PC-9 (cell line): ENCODE measurements at regions not wholly inside any gene's neighbourhood (a gene's known extent, or its start where the extent isn't known, plus 50 kb on each side); places are given as distances from the start of the nearest gene placed in this dataset.
A peak's percentile ranks its signal among the peaks of the same experiment; 100 is the strongest.

Experiments used
- BruUV-seq: library from RNA; stranded (reverse); fragments of 400-500 nt; replicated peaks from 2 replicates; lab custom pipeline; 2021; lab: Mats Ljungman, UMichigan
- CTCF ChIA-PET: fragments of 300-600 bp; sonication (Branson Sonifier 250); formaldehyde crosslinking; loops from one replicate; lab custom pipeline; 2022; ENCODE audit warnings: antibody characterized with exemption; lab: Charles Lee
- POLR2A ChIA-PET: fragments of 300-600 bp; sonication (Branson Sonifier 250); formaldehyde crosslinking; loops from one replicate; lab custom pipeline; 2022; ENCODE audit warnings: antibody characterized with exemption; ENCODE audit not compliant: unreplicated experiment; lab: Charles Lee
- DNase-seq, 2 experiments: peaks; one replicate each; pipeline versions ENCODE4 v3.0.0 to v3.0.0-alpha.2; 2015 to 2022; ENCODE audit warnings: mixed read lengths in 1 of 2
- H2AFZ ChIP-seq: fragments of 200-600 bp; sonication (generic); 2 replicates; pipeline ENCODE4 v1.8.1; 2017; ENCODE audit warnings: antibody characterized with exemption
- H3F3A ChIP-seq: fragments of 200-600 bp; sonication (generic); 2 replicates; pipeline ENCODE4 v1.8.1; 2017; ENCODE audit warnings: antibody characterized with exemption, mild to moderate bottlenecking, low read depth; ENCODE audit not compliant: insufficient read depth
- H3K27ac ChIP-seq: fragments of 200-600 bp; sonication (generic); 2 replicates; pipeline ENCODE4 v1.6.1; 2016; ENCODE audit warnings: mixed run types
- H3K27me3 ChIP-seq: fragments of 200-600 bp; sonication (generic); 2 replicates; pipeline ENCODE4 v1.6.1; 2016; ENCODE audit warnings: low read depth, mixed run types; ENCODE audit not compliant: insufficient read depth
- H3K36me3 ChIP-seq: fragments of 200-600 bp; sonication (generic); 2 replicates; pipeline ENCODE4 v1.6.1; 2016; ENCODE audit warnings: low read depth, mixed run types
- H3K4me1 ChIP-seq: fragments of 200-600 bp; sonication (generic); replicated peaks from 2 replicates; pipeline ENCODE4 v1.6.1; 2016; ENCODE audit warnings: mixed run types; ENCODE audit not compliant: insufficient read depth
- H3K4me2 ChIP-seq: fragments of 200-600 bp; sonication (generic); 2 replicates; pipeline ENCODE4 v1.6.1; 2017; ENCODE audit warnings: mixed run types
- H3K4me3 ChIP-seq: fragments of 200-600 bp; sonication (generic); 2 replicates; pipeline ENCODE4 v1.6.1; 2016; ENCODE audit warnings: mixed run types
- H3K79me2 ChIP-seq: fragments of 200-600 bp; sonication (generic); 2 replicates; pipeline ENCODE4 v1.6.1; 2017; ENCODE audit warnings: low read depth, mixed run types
- H3K9me2 ChIP-seq: fragments of 200-600 bp; sonication (generic); 2 replicates; pipeline ENCODE4 v1.8.1; 2017; ENCODE audit warnings: mild to moderate bottlenecking; ENCODE audit not compliant: insufficient read depth
- H3K9me3 ChIP-seq: fragments of 200-600 bp; sonication (generic); 2 replicates; pipeline ENCODE4 v1.8.1; 2016; ENCODE audit warnings: low read depth; ENCODE audit not compliant: insufficient read depth
- H4K20me1 ChIP-seq: fragments of 200-600 bp; sonication (generic); 2 replicates; pipeline ENCODE4 v1.8.1; 2017; ENCODE audit not compliant: insufficient read depth
- EZH2 ChIP-seq: fragments of 200-600 bp; sonication (generic); IDR thresholded peaks from 2 replicates; pipeline ENCODE4 v1.8.0; 2017; ENCODE audit warnings: antibody characterized with exemption, low read depth
- intact Hi-C: fragments of 100-400 bp; cut with micrococcal nuclease; formaldehyde crosslinking; loops from one replicate; pipeline ENCODE4 v1.10.0; 2022; ENCODE audit not compliant: unreplicated experiment
- TF ChIP-seq, protein P1 (sequence below): fragments of 200-600 bp; sonication (generic); conservative IDR thresholded peaks from 2 replicates; pipeline ENCODE4 v1.6.1; 2017; ENCODE audit warnings: mixed run types, antibody characterized with exemption, mild to moderate bottlenecking, moderate library complexity

DNA sequence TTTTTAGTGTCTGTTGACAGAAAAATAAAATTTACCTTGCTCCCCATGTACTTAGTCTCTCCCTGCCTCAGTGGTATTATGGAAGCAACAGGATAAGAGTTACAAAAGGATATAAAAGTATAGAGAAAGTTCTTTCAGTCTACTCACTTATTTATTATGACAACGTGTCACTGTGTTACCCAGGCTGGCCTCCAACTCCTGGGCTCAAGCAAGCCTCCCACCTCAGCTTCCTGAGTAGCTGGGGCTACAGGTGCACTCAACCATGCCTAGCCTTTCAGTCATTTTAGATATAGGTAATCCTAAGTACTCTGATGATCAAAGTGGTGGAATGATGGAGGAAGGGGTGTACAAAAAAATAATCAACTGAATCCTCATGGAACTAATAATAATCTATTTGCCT is 215.2 kb upstream of the MKLN1 start:
- BruUV-seq: no TSS peak
- intact Hi-C loops: no loop called here
- peak overlapping the region; percentile 90; the same call in 1 of the 2 replicates for H3K27ac ChIP-seq

DNA sequence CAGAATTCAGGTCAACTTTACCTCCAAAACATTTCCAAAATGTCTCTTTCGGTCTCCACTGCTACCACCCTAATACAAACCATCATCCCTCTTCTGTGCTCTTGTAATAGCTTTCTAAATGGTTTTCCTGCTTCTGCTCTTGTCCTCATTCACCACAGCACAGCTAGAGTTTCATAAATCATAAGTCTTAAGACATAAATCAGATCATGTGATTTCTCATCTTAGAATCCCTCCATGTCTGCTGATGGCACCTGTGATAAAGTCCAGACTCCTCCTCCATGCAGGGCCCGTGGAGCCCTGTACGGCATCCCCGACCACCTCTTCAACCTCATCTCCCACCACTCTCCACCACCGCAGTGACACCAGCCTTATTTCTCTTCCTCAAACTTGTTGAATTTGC is 212.3 kb upstream of the MKLN1 start:
- H3K36me3 ChIP-seq: peaks cover 17% of the 10 kb centered on the region; the same call in 1 of the 2 replicates
- TF ChIP-seq, protein P1, sequence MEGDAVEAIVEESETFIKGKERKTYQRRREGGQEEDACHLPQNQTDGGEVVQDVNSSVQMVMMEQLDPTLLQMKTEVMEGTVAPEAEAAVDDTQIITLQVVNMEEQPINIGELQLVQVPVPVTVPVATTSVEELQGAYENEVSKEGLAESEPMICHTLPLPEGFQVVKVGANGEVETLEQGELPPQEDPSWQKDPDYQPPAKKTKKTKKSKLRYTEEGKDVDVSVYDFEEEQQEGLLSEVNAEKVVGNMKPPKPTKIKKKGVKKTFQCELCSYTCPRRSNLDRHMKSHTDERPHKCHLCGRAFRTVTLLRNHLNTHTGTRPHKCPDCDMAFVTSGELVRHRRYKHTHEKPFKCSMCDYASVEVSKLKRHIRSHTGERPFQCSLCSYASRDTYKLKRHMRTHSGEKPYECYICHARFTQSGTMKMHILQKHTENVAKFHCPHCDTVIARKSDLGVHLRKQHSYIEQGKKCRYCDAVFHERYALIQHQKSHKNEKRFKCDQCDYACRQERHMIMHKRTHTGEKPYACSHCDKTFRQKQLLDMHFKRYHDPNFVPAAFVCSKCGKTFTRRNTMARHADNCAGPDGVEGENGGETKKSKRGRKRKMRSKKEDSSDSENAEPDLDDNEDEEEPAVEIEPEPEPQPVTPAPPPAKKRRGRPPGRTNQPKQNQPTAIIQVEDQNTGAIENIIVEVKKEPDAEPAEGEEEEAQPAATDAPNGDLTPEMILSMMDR: no peak
- no peak for TF ChIP-seq EZH2
- H3K27me3 ChIP-seq: no peaks in the 10 kb centered on the region
- no peak overlapping the region for H3K27ac ChIP-seq
- BruUV-seq: no TSS peak
- peaks cover 24% of the 10 kb centered on the region for H3K9me3 ChIP-seq
- H3K4me1 ChIP-seq: peaks cover 14% of the 10 kb centered on the region
- peaks cover 22% of the 10 kb centered on the region for H3F3A ChIP-seq
- no peaks in the 10 kb centered on the region for H3K9me2 ChIP-seq
- H2AFZ ChIP-seq: no peak overlapping the region
- peaks cover 31% of the 10 kb centered on the region for H3K79me2 ChIP-seq
- intact Hi-C loops: no loop called here
- no peaks in the 10 kb centered on the region for H4K20me1 ChIP-seq
- H3K4me2 ChIP-seq: no peak overlapping the region
- CTCF ChIA-PET: interaction anchor here (0.7 kb wide), 1 partner anchor 257 kb away, joined by 3 read pairs; no protein-coding TSS in a partner anchor
- no peak overlapping the region for H3K4me3 ChIP-seq
- POLR2A ChIA-PET: no interaction called here
- no peak for DNase-seq

More for the DNA sequence above, 215.2 kb upstream of the MKLN1 start:
- peaks cover 8% of the 10 kb centered on the region; the same call in 1 of the 2 replicates for H3K9me3 ChIP-seq
- CTCF ChIA-PET: no interaction called here
- H3K27me3 ChIP-seq: no peaks in the 10 kb centered on the region
- peak overlapping the region; percentile 73; the same call in 1 of the 2 replicates for H3K4me3 ChIP-seq
- peaks cover 58% of the 10 kb centered on the region for H3K79me2 ChIP-seq
- POLR2A ChIA-PET: interaction anchor here (0.6 kb wide), 1 partner anchor 706 kb away, joined by 6 read pairs; no protein-coding TSS in a partner anchor
- H3K4me1 ChIP-seq: peaks cover 14% of the 10 kb centered on the region
- H3F3A ChIP-seq: peaks cover 34% of the 10 kb centered on the region
- TF ChIP-seq EZH2: no peak
- TF ChIP-seq, protein P1: no peak
- peaks cover 22% of the 10 kb centered on the region for H3K36me3 ChIP-seq
- H2AFZ ChIP-seq: no peak overlapping the region
- H4K20me1 ChIP-seq: no peaks in the 10 kb centered on the region
- DNase-seq: no peak
- H3K9me2 ChIP-seq: no peaks in the 10 kb centered on the region
- peak overlapping the region; percentile 98 for H3K4me2 ChIP-seq

DNA sequence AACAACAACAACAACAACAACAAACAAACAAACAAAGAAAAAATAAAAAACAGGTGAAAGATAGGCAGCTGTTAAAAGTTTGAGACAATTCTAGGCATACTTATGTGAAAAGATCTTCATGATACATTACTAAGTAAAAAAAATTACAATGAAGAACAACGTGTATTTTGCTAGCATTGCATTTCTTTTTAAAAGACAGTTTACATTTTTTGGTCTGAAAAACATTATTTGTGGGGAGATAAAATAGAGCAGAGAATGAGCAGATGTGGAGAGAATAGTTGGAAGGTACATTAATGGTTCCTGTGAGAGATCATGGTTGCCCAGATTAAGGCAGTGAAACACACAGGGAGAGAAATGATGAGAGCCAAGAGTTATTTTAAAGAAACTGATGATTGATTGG is 210.2 kb upstream of the MKLN1 start:
- BruUV-seq: no TSS peak
- Histone ChIP-seq H3K9me2 (no peaks in the 10 kb centered on the region), H3K79me2 (peaks cover 10% of the 10 kb centered on the region), H4K20me1 (no peaks in the 10 kb centered on the region), H3K9me3 (peaks cover 24% of the 10 kb centered on the region), H3K27me3 (no peaks in the 10 kb centered on the region), H3K27ac (no peak overlapping the region), H3K36me3 (peaks cover 11% of the 10 kb centered on the region; the same call in 1 of the 2 replicates), H3F3A (0 out of 2 replicates have a peak, but pooled peaks cover 11% of the 10 kb centered on the region), H2AFZ (no peak overlapping the region), H3K4me2 (no peak overlapping the region), H3K4me3 (no peak overlapping the region), H3K4me1 (peaks cover 2% of the 10 kb centered on the region; the same call in 1 of the 2 replicates)
- ChIA-PET CTCF (no interaction called here), POLR2A (no interaction called here)
- DNase-seq: no peak
- intact Hi-C loops: no loop called here
- TF ChIP-seq, protein P1: no peak
- TF ChIP-seq EZH2: no peak
